Memory B cell (primary cell): ENCODE measurements at regions not wholly inside any gene's neighbourhood (a gene's known extent, or its start where the extent isn't known, plus 50 kb on each side); places are given as distances from the start of the nearest gene placed in this dataset.
"Not testable (repeated sequence)": the region's sequence is repeated elsewhere in the genome, so short reads cannot be mapped to it uniquely, and the experiment has no call there.

Source experiments
- ATAC-seq: fragments of 150-1000 bp; cut with Tn5 transposase; 2 replicates; pipeline ENCODE4 v1.10.0; 2021; ENCODE audit warnings: low read depth, mild to moderate bottlenecking, moderate library complexity
- DNase-seq, 2 donors: peaks; one replicate each; pipeline ENCODE4 v3.0.0; 2022; ENCODE audit warnings: low spot score in 2 of 2
- H3K27ac Mint-ChIP-seq: one replicate; pipeline ENCODE4 v1.8.0; 2022; ENCODE audit warnings: mild to moderate bottlenecking, moderate library complexity, mixed read lengths
- H3K27me3 Mint-ChIP-seq: one replicate; pipeline ENCODE4 v1.8.0; 2022; ENCODE audit warnings: mixed read lengths
- H3K36me3 Mint-ChIP-seq: one replicate; pipeline ENCODE4 v1.8.0; 2022; ENCODE audit warnings: mild to moderate bottlenecking, mixed read lengths
- H3K4me1 Mint-ChIP-seq: one replicate; pipeline ENCODE4 v1.8.0; 2022; ENCODE audit warnings: mixed read lengths
- H3K4me3 Mint-ChIP-seq: one replicate; pipeline ENCODE4 v1.8.0; 2022; ENCODE audit warnings: mild to moderate bottlenecking, moderate library complexity, mixed read lengths
- H3K9me3 Mint-ChIP-seq: one replicate; pipeline ENCODE4 v1.8.0; 2022; ENCODE audit warnings: mixed read lengths

GRCh38 chr15:38740206-38740605 is 175.6 kb upstream of the RASGRP1 start:
- Mint-ChIP-seq H3K27ac (no peak overlapping the region), H3K4me3 (no peak overlapping the region)

GRCh38 chr15:38743147-38743546 is 178.5 kb upstream of the RASGRP1 start:
- H3K27ac Mint-ChIP-seq = no peak overlapping the region
- ATAC-seq = no peak
- no peaks in the 10 kb centered on the region for H3K4me1 Mint-ChIP-seq
- peaks cover 9% of the 10 kb centered on the region for H3K27me3 Mint-ChIP-seq
- DNase-seq = no peak
- no peaks in the 10 kb centered on the region for H3K9me3 Mint-ChIP-seq
- H3K4me3 Mint-ChIP-seq = no peak overlapping the region
- no peaks in the 10 kb centered on the region for H3K36me3 Mint-ChIP-seq

More at GRCh38 chr15:38740206-38740605, 175.6 kb upstream of the RASGRP1 start:
- H3K36me3 Mint-ChIP-seq = no peaks in the 10 kb centered on the region
- no peaks in the 10 kb centered on the region for H3K9me3 Mint-ChIP-seq
- H3K4me1 Mint-ChIP-seq = no peaks in the 10 kb centered on the region
- DNase-seq (no peak), ATAC-seq (no peak)
- peaks cover 9% of the 10 kb centered on the region for H3K27me3 Mint-ChIP-seq

- no peaks in the 10 kb centered on the region for H3K36me3 Mint-ChIP-seq
- no peaks in the 10 kb centered on the region for H3K4me1 Mint-ChIP-seq
- H3K4me3 Mint-ChIP-seq = no peak overlapping the region
- peaks cover 15% of the 10 kb centered on the region for H3K27me3 Mint-ChIP-seq
- no peak overlapping the region for H3K27ac Mint-ChIP-seq
- DNase-seq (no peak), ATAC-seq (no peak)
- no peaks in the 10 kb centered on the region for H3K9me3 Mint-ChIP-seq
Observed at GRCh38 chr15:38745126-38745525, 180.5 kb upstream of the RASGRP1 start.

- ATAC-seq = no peak
- no peaks in the 10 kb centered on the region for H3K4me1 Mint-ChIP-seq
- no peak overlapping the region for H3K27ac Mint-ChIP-seq
- H3K27me3 Mint-ChIP-seq = peaks cover 15% of the 10 kb centered on the region
- no peak for DNase-seq
- H3K9me3 Mint-ChIP-seq = no peaks in the 10 kb centered on the region
- no peak overlapping the region for H3K4me3 Mint-ChIP-seq
- H3K36me3 Mint-ChIP-seq = no peaks in the 10 kb centered on the region
Observed at GRCh38 chr15:38745626-38746025, 181.0 kb upstream of the RASGRP1 start.

GRCh38 chr15:38746211-38746610 is 181.6 kb upstream of the RASGRP1 start:
- Mint-ChIP-seq H3K27ac (no peak overlapping the region), H3K27me3 (peaks cover 15% of the 10 kb centered on the region), H3K9me3 (no peaks in the 10 kb centered on the region), H3K4me1 (no peaks in the 10 kb centered on the region), H3K4me3 (no peak overlapping the region), H3K36me3 (no peaks in the 10 kb centered on the region)
- DNase-seq (no peak), ATAC-seq (no peak)

- Mint-ChIP-seq H3K9me3 (no peaks in the 10 kb centered on the region), H3K4me1 (no peaks in the 10 kb centered on the region), H3K27ac (no peak overlapping the region), H3K4me3 (no peak overlapping the region), H3K27me3 (peaks cover 17% of the 10 kb centered on the region), H3K36me3 (no peaks in the 10 kb centered on the region)
- no peak for DNase-seq
- ATAC-seq = no peak
Observed at GRCh38 chr15:38748710-38749109, 184.1 kb upstream of the RASGRP1 start.

GRCh38 chr15:38750786-38751185 is 186.2 kb upstream of the RASGRP1 start:
- H3K36me3 Mint-ChIP-seq = no peaks in the 10 kb centered on the region
- H3K27me3 Mint-ChIP-seq = peaks cover 19% of the 10 kb centered on the region
- no peak overlapping the region for H3K4me3 Mint-ChIP-seq
- H3K9me3 Mint-ChIP-seq = no peaks in the 10 kb centered on the region
- DNase-seq = no peak
- H3K4me1 Mint-ChIP-seq = no peaks in the 10 kb centered on the region
- no peak for ATAC-seq
- no peak overlapping the region for H3K27ac Mint-ChIP-seq

GRCh38 chr15:38755718-38756117 is 191.1 kb upstream of the RASGRP1 start:
- H3K4me3 Mint-ChIP-seq = no peak overlapping the region
- H3K36me3 Mint-ChIP-seq = no peaks in the 10 kb centered on the region
- DNase-seq = no peak
- H3K9me3 Mint-ChIP-seq = no peaks in the 10 kb centered on the region
- H3K27me3 Mint-ChIP-seq = peaks cover 18% of the 10 kb centered on the region
- H3K4me1 Mint-ChIP-seq = no peaks in the 10 kb centered on the region
- H3K27ac Mint-ChIP-seq = no peak overlapping the region
- ATAC-seq = no peak

GRCh38 chr15:38756441-38756840 is 191.8 kb upstream of the RASGRP1 start:
- DNase-seq (no peak), ATAC-seq (no peak)
- peaks cover 18% of the 10 kb centered on the region for H3K27me3 Mint-ChIP-seq
- no peaks in the 10 kb centered on the region for H3K9me3 Mint-ChIP-seq
- no peaks in the 10 kb centered on the region for H3K4me1 Mint-ChIP-seq
- no peak overlapping the region for H3K4me3 Mint-ChIP-seq
- H3K36me3 Mint-ChIP-seq = no peaks in the 10 kb centered on the region
- no peak overlapping the region for H3K27ac Mint-ChIP-seq

GRCh38 chr15:38758043-38758442 is 193.4 kb upstream of the RASGRP1 start:
- Mint-ChIP-seq H3K4me3 (no peak overlapping the region), H3K9me3 (no peaks in the 10 kb centered on the region), H3K4me1 (no peaks in the 10 kb centered on the region), H3K36me3 (no peaks in the 10 kb centered on the region), H3K27me3 (peaks cover 14% of the 10 kb centered on the region), H3K27ac (no peak overlapping the region)
- DNase-seq = no peak
- ATAC-seq = no peak

- ATAC-seq = no peak
- Mint-ChIP-seq H3K4me1 (no peaks in the 10 kb centered on the region), H3K4me3 (no peak overlapping the region)
Observed at GRCh38 chr15:38761681-38762080, 197.1 kb upstream of the RASGRP1 start.

GRCh38 chr15:38768970-38769369 is 204.4 kb upstream of the RASGRP1 start:
- H3K4me1 Mint-ChIP-seq = no peaks in the 10 kb centered on the region
- H3K9me3 Mint-ChIP-seq = peaks cover 1% of the 10 kb centered on the region

More at GRCh38 chr15:38761681-38762080, 197.1 kb upstream of the RASGRP1 start:
- DNase-seq = no peak
- peaks cover 5% of the 10 kb centered on the region for H3K27me3 Mint-ChIP-seq
- no peaks in the 10 kb centered on the region for H3K36me3 Mint-ChIP-seq
- no peaks in the 10 kb centered on the region for H3K9me3 Mint-ChIP-seq
- no peak overlapping the region for H3K27ac Mint-ChIP-seq

GRCh38 chr15:38769492-38769891 is 204.9 kb upstream of the RASGRP1 start:
- H3K27me3 Mint-ChIP-seq = peaks cover 2% of the 10 kb centered on the region
- ATAC-seq (no peak), DNase-seq (no peak)
- no peak overlapping the region for H3K27ac Mint-ChIP-seq
- H3K4me3 Mint-ChIP-seq = no peak overlapping the region
- H3K4me1 Mint-ChIP-seq = no peaks in the 10 kb centered on the region
- no peaks in the 10 kb centered on the region for H3K36me3 Mint-ChIP-seq
- H3K9me3 Mint-ChIP-seq = peaks cover 3% of the 10 kb centered on the region

More at GRCh38 chr15:38768970-38769369, 204.4 kb upstream of the RASGRP1 start:
- DNase-seq = no peak
- Mint-ChIP-seq H3K4me3 (no peak overlapping the region), H3K27ac (no peak overlapping the region), H3K27me3 (peaks cover 2% of the 10 kb centered on the region), H3K36me3 (no peaks in the 10 kb centered on the region)
- no peak for ATAC-seq

- H3K27me3 Mint-ChIP-seq, ATAC-seq, H3K36me3 Mint-ChIP-seq, H3K4me1 Mint-ChIP-seq, H3K9me3 Mint-ChIP-seq, H3K4me3 Mint-ChIP-seq, DNase-seq, H3K27ac Mint-ChIP-seq: not testable (repeated sequence)
Observed at GRCh38 chr15:38774076-38774475, 209.5 kb upstream of the RASGRP1 start.

GRCh38 chr15:38781196-38781595 is 216.6 kb upstream of the RASGRP1 start:
- H3K27me3 Mint-ChIP-seq = peaks cover 13% of the 10 kb centered on the region
- ATAC-seq (no peak), DNase-seq (no peak)
- no peaks in the 10 kb centered on the region for H3K4me1 Mint-ChIP-seq
- peaks cover 1% of the 10 kb centered on the region for H3K9me3 Mint-ChIP-seq
- H3K27ac Mint-ChIP-seq = no peak overlapping the region
- no peaks in the 10 kb centered on the region for H3K36me3 Mint-ChIP-seq
- no peak overlapping the region for H3K4me3 Mint-ChIP-seq
